GM19463 (cell line): ENCODE measurements at regions not wholly inside any gene's neighbourhood (a gene's known extent, or its start where the extent isn't known, plus 50 kb on each side); places are given as distances from the start of the nearest gene placed in this dataset.
"Not testable (repeated sequence)": the region's sequence is repeated elsewhere in the genome, so short reads cannot be mapped to it uniquely, and the experiment has no call there.

Experiments used
- ATAC-seq: cut with Tn5 transposase; IDR thresholded peaks from one replicate; pipeline ENCODE4 v1.9.1; 2021; ENCODE audit warnings: mild to moderate bottlenecking, moderate library complexity; ENCODE audit not compliant: unreplicated experiment

DNA sequence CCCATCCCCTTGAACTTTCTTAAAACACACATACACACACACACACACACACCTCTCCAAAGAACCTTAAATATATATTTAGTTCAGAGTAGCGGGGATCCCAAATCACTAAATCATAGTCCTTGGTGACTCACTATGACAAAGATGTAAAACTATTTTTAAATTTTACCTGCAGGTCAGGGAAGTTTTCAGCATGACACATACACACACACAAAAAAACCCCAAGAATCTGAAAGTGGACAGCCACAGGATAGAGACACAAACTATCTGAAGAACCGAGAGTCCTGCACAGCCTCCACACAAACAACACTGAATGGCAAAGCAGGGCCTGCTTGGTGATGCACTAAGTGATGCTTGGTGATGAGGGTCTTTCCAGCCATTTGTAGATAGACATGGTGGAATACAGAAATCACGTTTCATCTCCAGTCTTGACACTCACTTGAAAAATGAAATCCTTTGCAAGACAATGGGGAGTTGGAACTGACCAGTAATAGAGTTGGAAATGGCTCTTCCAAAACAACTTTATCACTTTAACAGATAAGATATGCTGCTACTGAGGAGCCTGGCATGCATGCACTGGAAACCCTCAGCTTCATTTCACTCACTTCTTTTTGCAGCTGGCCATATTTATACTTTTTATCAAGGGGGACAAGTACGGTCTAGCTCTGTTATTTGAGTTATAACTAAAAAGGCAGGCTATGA, 307.3 kb downstream of the RAPGEF2 start:
- no peak for ATAC-seq

DNA sequence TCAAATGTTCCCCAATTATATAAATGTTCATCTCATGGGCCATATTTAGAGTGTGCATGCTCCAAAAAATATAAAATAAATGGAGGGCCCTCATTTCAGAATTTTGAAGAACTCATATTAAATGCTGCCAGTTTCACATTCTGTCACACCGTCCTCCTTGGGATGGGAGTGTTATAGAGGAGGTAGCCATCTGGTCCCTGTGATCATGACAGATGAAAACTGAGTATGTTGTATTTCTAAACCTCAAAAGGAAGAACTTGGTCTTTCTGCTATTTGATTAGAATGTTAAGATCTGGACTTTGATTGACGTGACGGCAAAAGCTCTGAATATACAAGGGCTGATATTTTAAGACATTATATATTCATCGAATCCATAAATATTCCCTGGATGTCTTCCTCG, 308.0 kb downstream of the RAPGEF2 start:
- no peak for ATAC-seq

DNA sequence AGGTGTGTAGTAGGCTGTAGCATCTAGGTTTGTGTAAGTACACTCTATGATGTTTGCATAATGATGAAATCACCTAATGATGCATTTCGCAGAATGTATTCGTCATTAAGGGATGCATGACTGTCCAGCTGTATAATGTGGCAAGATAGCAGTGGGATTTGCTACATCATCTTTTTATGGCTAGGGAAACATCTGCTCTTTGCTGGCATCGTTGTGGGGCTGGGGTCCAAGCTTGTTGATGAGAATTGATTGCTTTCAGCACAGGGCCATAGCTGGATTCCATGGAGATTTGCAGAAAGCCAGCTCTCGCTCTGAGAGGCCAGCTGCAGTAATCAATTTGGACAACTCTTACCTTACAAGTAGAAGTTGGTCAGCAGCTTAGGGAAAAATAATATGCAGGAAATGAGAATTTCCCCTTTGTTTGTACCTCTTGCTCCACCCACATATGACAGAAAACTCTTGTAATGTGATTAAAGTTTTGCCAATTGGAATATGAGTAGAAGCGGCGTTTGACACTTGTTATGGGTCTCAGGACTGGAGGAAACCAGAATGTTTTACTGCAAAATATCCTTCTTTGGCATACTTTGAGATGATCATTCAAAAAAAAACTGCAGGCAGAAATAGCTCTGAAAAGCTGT, 310.5 kb downstream of the RAPGEF2 start:
- no peak for ATAC-seq

- no peak for ATAC-seq
Measured at GRCh38 chr4:159414305-159414704, 311.4 kb downstream of the RAPGEF2 start.

- no peak for ATAC-seq
Measured at GRCh38 chr4:159416073-159416472, 313.2 kb downstream of the RAPGEF2 start.

GRCh38 chr4:159416996-159417395, 314.1 kb downstream of the RAPGEF2 start:
- no peak for ATAC-seq

DNA sequence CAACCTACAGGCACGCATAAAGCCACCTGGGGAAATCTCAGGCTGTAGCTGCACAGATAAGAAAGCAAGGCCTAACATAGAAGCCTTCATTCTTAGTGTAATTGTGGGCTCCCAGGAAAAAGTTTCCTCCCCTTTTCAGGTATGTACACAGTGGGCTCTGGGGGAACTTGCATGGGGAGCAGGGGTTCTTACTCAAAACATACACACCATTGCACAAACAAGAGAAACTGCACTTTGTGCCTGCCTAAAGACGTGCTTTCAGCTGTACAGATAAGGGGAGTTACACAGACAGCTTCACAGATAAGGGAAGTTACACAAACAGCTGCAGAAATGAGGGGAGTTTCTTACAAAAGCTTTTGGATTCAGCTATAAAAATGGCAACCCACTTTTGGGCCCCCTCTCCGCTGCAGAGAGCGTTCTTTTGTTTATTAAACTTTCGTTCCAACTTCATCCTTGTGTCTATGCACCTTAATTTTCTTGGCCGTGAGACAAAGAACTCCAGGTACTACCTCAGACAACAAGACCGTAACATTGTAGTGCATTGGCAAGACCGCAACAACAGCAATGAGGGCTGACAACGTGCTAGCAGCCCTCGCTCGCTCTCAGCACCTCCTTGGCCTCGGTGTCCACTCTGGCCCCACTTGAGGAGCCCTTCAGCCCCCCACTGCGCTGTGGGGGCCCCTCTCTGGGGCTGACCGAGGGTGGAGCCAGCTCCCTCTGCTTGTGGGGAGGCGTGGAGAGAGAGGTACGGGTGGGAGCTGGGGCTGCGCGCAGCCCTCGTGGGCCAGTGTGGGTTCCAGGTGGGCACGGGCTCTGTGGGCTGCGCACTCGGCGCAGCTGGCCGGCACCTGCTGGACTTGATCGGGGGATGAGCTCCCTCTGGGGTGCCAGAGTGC, 317.5 kb downstream of the RAPGEF2 start:
- no peak for ATAC-seq

DNA sequence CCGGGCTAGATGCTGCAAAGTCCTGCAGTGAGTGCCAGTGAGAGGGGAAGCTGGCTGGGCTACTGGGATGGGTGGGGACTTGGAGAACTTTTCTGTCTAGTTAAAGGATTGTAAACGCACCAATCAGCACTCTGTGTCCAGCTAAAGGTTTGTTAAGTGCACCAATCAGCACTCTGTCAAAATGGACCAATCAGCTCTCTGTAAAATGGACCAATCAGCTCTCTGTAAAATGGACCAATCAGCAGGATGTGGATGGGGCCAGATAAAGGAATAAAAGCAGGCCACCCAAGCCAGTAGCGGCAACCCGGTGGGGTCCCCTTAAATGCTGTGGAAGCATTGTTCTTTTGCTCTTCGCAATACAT, 318.2 kb downstream of the RAPGEF2 start:
- ATAC-seq, result not testable (repeated sequence)

DNA sequence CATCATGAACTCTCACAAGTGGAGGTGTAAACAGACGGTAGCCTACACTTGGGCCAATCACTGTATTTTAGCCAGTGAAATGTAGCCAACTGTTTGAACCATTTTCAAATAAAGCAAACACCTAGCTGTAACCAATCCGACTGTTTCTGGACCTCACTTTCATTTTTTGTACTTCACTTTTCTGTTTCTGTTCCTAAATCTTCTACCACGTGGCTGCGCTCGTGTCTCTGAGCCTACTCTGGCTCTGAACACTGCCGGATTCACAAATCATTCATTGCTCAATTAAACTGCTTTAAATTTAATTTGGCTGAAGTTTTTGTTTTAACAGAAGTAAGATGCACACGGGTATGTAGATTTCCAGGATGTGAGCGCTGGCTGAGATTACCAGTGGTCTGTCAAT, 319.1 kb downstream of the RAPGEF2 start:
- ATAC-seq, result no peak

GRCh38 chr4:159422626-159423025, 319.7 kb downstream of the RAPGEF2 start:
- ATAC-seq, result no peak

GRCh38 chr4:159425737-159426305, 322.9 kb downstream of the RAPGEF2 start:
- ATAC-seq, result no peak

GRCh38 chr4:159428293-159428692, 325.4 kb downstream of the RAPGEF2 start:
- ATAC-seq, result no peak

DNA sequence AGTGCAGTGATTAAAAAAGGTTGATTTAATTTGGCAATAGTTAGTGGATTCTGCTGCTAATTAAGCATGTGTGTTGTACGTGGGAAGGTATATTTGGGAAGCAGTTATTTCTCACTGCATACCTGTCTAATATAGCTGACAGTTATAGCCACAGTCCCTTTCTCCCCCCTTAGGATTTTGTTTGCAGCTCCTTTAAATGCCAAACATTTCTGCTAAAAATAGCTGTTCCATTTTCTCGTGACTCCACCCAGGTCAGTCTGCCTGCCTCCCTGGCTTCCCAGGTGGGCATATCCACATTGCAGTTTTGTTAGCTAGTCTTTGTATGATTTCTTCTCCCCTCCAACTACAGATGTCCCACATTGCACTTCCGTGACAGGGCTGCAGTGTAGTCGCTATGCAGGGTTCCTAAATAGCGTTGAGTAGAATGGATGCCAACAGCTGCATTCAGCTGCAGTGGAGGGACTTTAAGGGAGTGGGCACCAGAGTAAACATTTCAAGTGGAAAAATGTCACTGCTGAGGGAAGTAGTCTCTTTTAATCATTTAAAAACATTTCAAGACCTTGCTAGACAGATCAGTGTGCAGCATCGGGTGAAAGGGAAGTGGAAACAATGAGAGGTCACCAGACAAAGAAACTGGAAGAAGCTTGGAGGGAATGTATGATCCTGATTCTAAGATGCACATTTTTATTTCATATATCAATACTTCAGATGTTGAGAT, 326.3 kb downstream of the RAPGEF2 start:
- no peak for ATAC-seq

GRCh38 chr4:159429693-159430035, 326.8 kb downstream of the RAPGEF2 start:
- no peak for ATAC-seq

GRCh38 chr4:159430896-159431295, 328.0 kb downstream of the RAPGEF2 start:
- no peak for ATAC-seq

DNA sequence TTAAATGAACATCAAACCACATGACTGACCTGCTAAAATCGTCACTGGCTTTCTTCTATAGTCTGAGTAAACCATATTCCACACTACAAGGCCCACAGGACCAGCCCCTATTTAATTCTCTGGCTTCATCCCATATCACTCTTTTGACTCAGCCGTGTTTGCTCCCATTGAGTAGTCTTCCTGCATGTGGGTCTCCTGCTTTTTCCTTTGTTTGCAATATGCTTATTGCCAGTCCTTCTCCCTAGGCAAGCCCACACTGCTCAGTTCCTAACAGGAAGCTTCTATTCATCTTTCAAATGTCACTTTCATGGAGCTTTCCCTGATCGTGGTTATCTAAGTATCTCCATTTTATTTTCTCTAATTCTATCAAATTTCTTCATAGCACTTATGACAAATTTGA, 329.6 kb downstream of the RAPGEF2 start:
- no peak for ATAC-seq

- ATAC-seq, result no peak
Measured at GRCh38 chr4:159433337-159433736, 330.5 kb downstream of the RAPGEF2 start.

DNA sequence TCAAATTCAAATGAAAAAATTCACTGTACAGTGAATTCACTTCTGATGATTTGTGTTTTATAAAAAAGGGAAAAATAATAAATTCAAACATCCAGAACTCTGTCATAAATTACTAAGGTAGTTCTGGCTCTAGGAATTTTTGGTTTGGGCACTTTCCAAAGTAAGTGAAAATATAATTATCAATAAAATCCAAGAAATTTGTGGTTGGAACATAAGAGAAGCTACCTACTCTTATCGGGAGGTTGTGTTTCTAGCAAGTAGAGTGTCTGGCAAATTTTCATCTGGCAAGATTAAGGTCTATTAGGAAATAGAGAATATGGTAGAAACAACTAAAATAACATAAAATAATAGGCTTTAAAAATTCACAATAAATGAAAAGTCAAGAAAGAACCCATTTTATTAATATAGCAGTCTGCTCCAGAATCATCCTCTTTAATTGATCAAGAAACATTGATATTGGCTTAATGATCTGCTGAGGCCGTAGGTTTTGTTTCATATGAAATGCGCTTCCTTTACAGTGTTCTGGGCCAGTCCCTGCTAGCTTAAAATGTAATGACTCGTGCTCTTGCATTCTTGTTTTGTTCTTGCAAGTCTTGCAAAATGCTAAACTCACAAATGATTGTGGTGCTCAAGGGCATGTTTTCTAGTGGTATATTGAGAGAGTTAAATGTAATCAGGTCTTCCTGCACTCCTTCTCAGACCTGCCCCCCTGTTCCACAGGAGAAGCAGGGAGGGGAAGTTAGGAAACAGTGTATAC, 331.4 kb downstream of the RAPGEF2 start:
- no peak for ATAC-seq

- ATAC-seq, result no peak
Measured at GRCh38 chr4:159434871-159435241, 332.0 kb downstream of the RAPGEF2 start.

DNA sequence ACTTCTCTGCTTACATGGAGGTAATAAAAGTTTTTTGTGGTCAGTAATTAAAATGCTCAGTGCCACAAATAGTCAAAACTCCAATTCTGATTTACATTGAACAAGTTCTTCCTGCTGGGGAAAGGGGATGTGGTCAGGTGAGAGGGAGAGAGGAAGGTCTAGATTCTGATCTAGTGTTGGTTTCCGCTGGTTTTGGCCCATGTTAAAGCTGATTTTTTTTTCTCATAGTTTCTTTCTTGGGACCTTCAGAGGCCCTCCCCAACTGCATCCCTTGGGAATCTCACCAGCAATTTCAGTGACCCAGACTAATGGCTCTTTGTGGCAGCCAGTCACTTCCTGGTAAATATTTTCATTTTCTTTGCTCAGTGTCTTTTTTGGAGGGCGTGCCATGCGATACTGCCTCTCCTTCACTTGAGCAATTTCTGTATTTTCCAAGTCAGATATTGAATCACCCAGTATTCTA, 332.7 kb downstream of the RAPGEF2 start:
- peak; percentile 73 for ATAC-seq
